ENCODE measurements at regions not wholly inside any gene's neighbourhood (a gene's known extent, or its start where the extent isn't known, plus 50 kb on each side); places are given as distances from the start of the nearest gene placed in this dataset.
"Not testable (repeated sequence)": the region's sequence is repeated elsewhere in the genome, so short reads cannot be mapped to it uniquely, and the experiment has no call there.

DNA sequence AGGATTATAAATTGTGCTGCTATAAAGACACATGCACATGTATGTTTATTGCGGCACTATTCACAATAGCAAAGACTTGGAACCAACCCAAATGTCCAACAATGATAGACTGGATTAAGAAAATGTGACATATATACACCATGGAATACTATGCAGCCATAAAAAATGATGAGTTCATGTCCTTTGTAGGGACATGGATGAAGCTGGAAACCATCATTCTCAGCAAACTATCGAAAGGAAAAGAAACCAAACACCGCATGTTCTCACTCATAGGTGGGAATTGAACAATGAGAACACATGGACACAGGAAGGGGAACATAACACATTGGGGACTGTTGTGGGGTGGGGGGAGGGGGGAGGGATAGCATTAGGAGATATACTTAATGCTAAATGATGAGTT is 67.8 kb upstream of the ETV3 start:
- not testable (repeated sequence) for DNase-seq (ENCODE audit: low read depth, low spot score); H3K4me3 ChIP-seq (ENCODE audit: low read length)

DNA sequence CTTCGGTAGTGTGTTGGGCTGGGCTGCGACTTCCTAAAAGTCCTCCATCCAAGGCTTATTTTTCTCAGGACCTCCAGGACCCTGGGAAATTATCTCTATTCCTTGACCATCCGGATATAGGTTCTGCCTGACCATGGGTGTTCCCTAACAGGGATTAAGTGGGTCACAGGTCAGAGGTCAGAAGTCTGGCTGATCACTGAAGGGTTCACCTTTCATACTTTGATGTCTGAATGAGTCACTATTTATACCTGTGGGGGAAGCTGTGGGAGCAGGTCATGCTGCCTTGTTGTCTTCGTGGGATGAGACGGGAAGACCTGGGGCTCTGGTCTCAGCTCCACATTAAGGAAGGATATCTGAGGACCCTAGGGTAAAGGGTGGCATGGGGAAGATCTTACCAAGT is 65.0 kb upstream of the ETV3 start:
- no peak overlapping the region for H3K4me3 ChIP-seq (ENCODE audit: low read length)
- DNase-seq (ENCODE audit: low read depth, low spot score), result no peak

- no peak overlapping the region for H3K4me3 ChIP-seq (ENCODE audit: low read length)
- no peak for DNase-seq (ENCODE audit: low read depth, low spot score)
Observed at GRCh38 chr1:157202331-157202730, 64.1 kb upstream of the ETV3 start.

- DNase-seq (ENCODE audit: low read depth, low spot score), result no peak
- H3K4me3 ChIP-seq (ENCODE audit: low read length), result no peak overlapping the region
Observed at GRCh38 chr1:157201767-157202166, 63.6 kb upstream of the ETV3 start.

DNA sequence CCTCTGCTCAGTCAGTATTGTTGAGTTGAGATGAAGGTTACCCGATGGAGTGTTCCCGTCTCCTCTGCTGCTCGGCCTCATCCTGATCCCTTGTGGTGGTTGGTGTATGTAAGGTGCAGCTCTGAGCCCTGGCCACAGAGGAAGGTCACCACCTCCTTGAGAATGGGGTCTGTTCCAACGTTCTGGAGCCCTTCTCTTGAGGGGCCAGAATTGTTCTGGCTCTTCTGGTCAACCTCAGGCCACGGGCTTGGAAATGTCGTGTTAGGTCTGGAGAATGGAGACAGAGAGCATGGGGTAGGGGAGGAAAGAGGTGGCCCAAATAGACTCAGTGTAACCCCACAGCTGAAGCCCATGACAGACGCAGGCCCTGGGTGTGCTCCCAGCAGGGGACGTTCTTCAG is 62.3 kb upstream of the ETV3 start:
- H3K4me3 ChIP-seq (ENCODE audit: low read length), result no peak overlapping the region
- DNase-seq (ENCODE audit: low read depth, low spot score), result no peak

DNA sequence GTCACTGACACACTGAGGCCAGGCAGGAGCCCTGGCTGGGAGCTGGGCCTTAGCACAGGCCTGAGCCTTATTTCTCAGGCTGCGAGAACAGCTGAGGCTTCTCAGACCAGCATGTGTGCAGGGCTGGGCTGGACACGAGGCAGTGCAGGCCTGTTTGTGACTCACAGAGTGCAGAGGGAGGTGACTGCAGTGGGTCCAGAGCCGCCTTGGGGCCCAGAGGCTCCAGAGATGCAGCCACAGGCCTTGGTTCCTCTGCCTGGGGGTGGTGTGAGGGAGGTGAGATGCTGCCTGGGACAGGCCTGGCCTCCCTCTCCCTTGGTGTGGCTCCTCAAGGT is 61.2 kb upstream of the ETV3 start:
- DNase-seq (ENCODE audit: low read depth, low spot score), result no peak
- H3K4me3 ChIP-seq (ENCODE audit: low read length), result no peak overlapping the region

DNA sequence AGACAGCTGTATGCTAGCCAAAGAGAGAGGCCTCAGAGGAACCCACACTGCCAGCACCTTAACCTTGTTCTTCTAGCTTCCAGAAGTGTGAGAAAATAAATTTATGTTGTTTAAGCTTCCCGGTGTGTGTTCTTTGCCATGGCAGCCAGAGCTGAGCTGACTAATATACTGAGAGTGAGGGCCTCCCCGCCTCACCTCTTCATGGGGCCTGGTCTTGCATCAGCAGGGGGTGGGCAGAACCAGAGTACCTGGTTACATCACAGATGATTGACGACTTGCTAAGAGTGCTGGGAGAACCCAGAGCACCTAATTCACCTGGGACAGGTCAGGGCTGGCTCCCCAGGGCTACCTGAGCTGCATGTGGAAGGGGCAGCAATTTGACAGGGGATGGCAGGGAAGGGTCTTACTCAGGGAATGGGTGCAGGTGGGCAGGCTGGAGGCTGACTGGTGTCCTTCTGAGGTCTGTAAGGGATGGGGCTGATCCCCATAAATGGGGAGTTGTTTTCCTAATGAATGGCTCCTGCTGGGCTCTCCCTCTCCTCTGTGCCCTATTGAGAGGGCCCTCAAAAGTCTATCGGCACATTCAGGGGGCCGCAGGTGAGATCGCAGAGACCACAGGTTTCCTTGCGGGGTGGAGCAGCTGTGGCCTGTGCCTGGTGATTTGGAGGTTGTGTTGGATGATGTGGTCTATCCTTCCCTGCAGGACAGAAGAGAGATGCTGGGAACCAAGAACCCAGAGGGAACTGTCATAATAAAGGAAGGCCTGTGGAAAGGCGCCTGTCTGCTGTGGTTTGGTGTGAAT is 60.6 kb upstream of the ETV3 start:
- no peak for DNase-seq (ENCODE audit: low read depth, low spot score)
- no peak overlapping the region for H3K4me3 ChIP-seq (ENCODE audit: low read length)

GRCh38 chr1:157197906-157198435 is 59.8 kb upstream of the ETV3 start:
- H3K4me3 ChIP-seq (ENCODE audit: low read length), result no peak overlapping the region
- DNase-seq (ENCODE audit: low read depth, low spot score), result no peak

GRCh38 chr1:157196670-157197456 is 58.7 kb upstream of the ETV3 start:
- not testable (repeated sequence) for DNase-seq (ENCODE audit: low read depth, low spot score)

DNA sequence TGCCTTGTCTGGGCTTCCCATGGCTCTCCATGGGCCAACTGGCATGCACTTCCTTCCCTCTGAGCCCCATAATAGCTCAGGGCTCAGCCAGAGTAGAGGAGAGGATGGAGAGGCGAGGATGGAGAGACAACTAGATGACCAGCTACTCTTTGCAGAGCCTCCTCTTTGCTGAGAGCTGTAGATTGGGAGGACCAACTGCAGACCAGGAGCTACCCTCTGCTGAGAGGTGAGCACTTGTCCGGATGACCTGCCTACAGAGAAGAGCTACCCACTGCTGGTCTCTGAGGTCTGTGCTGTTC is 58.0 kb upstream of the ETV3 start:
- no peak for DNase-seq (ENCODE audit: low read depth, low spot score)

More at GRCh38 chr1:157196670-157197456, 58.7 kb upstream of the ETV3 start:
- not testable (repeated sequence) for H3K4me3 ChIP-seq (ENCODE audit: low read length)

GRCh38 chr1:157195521-157196244 is 57.5 kb upstream of the ETV3 start:
- H3K4me3 ChIP-seq (ENCODE audit: low read length), result no peak overlapping the region
- DNase-seq (ENCODE audit: low read depth, low spot score), result no peak

More for the DNA sequence above, 58.0 kb upstream of the ETV3 start:
- no peak overlapping the region for H3K4me3 ChIP-seq (ENCODE audit: low read length)

DNA sequence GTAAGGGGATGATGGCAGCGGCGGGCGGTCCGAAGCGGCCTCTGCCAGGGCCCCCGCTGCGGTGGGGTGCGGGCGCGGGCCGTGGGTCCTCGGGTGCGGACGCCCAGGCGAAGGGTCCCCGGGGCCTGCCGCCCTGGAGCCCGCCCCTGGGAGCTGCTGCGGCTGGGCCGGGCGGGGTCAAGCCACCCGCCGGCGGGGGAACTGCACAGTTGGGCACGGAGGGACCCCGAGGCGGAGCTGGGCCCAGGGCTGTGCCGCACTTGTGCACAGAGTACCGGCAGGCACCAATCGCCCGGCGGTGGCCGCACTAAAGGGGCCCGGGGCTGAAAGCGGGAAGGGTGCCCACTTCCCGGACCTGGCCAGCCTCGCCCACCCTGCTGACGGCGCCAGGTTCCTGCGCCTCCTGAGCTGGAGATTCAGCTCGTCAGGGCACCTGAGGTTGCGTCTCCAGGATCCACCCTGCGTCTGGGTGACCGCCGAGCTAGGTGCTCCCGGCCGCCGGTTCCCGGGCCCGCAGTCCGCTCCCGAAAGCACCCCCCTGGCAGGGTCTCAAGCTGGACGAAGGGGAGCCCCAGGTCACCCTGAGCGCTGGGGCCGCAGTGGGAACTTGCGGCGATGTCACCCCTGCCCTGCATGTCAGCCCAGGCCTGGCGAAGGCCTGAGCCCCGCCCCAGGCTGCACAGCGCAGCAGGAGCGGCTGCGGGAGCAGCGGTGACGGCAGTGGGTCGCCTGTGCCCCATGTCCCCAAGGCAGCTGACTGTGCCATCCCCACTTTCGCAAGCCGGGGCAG is 56.7 kb upstream of the ETV3 start:
- DNase-seq (ENCODE audit: low read depth, low spot score), result no peak
- H3K4me3 ChIP-seq (ENCODE audit: low read length), result no peak overlapping the region

DNA sequence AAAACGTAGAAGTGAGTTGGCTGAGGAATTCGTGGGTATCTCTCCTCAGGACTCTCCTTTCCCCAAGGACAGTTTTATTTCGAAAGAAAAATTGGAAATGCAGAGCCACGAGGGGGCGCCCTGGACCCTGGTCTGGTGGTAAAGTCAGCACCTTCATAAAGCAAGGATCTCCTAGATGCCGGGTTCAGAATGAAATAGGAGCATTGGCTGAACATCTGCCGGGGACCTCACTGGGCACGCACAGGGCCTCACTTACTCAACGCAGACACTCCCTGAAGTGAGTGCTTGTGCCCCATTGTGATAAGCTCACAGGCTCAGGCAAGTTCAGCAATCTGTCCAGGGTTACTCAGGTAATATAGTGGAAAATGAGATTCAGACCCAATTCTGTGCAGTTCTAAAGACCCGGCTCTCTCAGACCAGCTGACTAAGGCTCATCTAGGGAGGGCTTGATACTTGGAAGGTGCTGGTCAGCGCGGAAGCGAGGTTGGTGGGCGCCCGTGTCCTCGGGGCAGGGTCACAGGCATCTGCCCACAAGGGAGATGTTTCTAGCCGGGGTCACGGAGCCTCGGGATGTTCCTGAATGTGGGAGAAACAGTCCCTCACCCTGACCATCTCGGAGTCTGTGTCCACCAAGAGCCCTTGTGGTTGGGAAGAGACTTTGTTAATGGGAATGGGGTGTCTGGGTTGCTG is 55.7 kb upstream of the ETV3 start:
- H3K4me3 ChIP-seq (ENCODE audit: low read length), result no peak overlapping the region
- peak; percentile 40 for DNase-seq (ENCODE audit: low read depth, low spot score)

DNA sequence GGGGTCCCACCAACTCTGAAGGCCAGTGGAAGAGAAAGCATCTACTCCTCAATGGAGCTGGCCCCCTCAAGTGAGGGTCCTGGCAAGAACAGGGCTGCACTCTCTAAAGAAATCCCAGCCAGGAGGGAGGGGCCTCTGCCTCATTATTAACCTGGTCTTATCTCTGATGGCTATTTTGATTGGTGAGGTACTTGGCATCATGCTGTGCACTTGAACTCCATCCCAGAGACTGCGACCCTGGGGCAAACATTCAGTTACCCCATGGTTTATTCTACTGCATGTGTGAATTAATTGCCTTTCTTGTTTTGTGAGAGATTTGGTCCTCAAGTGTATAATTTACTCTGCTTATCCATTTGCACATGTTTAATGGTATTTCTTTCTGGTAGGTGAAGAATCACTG is 55.0 kb upstream of the ETV3 start:
- H3K4me3 ChIP-seq (ENCODE audit: low read length), result no peak overlapping the region
- no peak for DNase-seq (ENCODE audit: low read depth, low spot score)

GRCh38 chr1:157189986-157190982 is 52.1 kb upstream of the ETV3 start:
- DNase-seq (ENCODE audit: low read depth, low spot score), result no peak
- no peak overlapping the region for H3K4me3 ChIP-seq (ENCODE audit: low read length)

- H3K4me3 ChIP-seq (ENCODE audit: low read length), result no peak overlapping the region
- DNase-seq (ENCODE audit: low read depth, low spot score), result no peak
Observed at GRCh38 chr1:157189096-157189495, 50.9 kb upstream of the ETV3 start.

Measured in Jurkat, Clone E6-1 (cell line).